Gastrocnemius medialis (tissue), 4 donors: ENCODE measurements at regions not wholly inside any gene's neighbourhood (a gene's known extent, or its start where the extent isn't known, plus 50 kb on each side); places are given as distances from the start of the nearest gene placed in this dataset.

Experiments
- POLR2A ChIP-seq, 2 donors: fragments of 450-650 bp; IDR thresholded peaks; one replicate each; pipeline ENCODE4 v1.6.1; 2017; ENCODE audit warnings: antibody characterized with exemption in 2 of 2, mild to moderate bottlenecking in 2 of 2, moderate library complexity in 2 of 2
- TF ChIP-seq, protein P1 (sequence below), 5 experiments: fragments of 450-650 bp in 3 of 5; fragments of 200-600 bp in 2 of 5; sonication (generic) in 2 of 5; IDR thresholded peaks in 4 of 5; conservative IDR thresholded peaks in 1 of 5; 1 replicate in 4 of 5; 2 replicates in 1 of 5; pipeline ENCODE4 v1.5.1; 2016 to 2019; ENCODE audit warnings: antibody characterized with exemption in 5 of 5, mild to moderate bottlenecking in 3 of 5, moderate library complexity in 3 of 5

DNA sequence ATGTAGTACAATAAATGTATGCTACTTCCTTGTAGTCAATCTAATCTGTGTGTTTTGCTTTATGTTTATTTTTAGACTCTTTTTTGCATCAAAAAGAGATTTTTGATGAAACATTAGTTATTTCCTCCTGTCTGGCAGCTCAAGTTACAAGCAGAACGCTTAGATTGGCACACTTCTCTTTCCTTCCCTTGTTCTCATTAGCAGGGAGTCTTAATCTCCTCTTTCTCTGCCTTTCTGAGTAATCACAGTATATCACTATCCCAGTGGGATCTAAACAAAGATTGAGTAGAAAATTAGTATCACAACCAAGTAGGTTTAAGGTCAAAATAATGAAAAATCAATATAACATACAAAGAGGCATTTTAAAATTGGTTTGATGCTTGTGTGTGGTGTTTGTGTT, 1192.6 kb downstream of the C4orf33 start:
- no peak for TF ChIP-seq POLR2A (IDR thresholded peaks at IDR 0.05)
- TF ChIP-seq, protein P1, sequence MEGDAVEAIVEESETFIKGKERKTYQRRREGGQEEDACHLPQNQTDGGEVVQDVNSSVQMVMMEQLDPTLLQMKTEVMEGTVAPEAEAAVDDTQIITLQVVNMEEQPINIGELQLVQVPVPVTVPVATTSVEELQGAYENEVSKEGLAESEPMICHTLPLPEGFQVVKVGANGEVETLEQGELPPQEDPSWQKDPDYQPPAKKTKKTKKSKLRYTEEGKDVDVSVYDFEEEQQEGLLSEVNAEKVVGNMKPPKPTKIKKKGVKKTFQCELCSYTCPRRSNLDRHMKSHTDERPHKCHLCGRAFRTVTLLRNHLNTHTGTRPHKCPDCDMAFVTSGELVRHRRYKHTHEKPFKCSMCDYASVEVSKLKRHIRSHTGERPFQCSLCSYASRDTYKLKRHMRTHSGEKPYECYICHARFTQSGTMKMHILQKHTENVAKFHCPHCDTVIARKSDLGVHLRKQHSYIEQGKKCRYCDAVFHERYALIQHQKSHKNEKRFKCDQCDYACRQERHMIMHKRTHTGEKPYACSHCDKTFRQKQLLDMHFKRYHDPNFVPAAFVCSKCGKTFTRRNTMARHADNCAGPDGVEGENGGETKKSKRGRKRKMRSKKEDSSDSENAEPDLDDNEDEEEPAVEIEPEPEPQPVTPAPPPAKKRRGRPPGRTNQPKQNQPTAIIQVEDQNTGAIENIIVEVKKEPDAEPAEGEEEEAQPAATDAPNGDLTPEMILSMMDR (IDR thresholded peaks at IDR 0.05 in 4 of 5, conservative IDR thresholded peaks at IDR 0.05 in 1 of 5), result no peak
